Liver (tissue), 8 donors: ENCODE measurements at regions not wholly inside any gene's neighbourhood (a gene's known extent, or its start where the extent isn't known, plus 50 kb on each side); places are given as distances from the start of the nearest gene placed in this dataset.

Experiments
- DNase-seq: peaks from one replicate; pipeline ENCODE4 v3.0.0-alpha.2; 2017; ENCODE audit warnings: low spot score
- H3K27ac ChIP-seq, 2 donors: one replicate each; pipeline ENCODE4 v1.7.0; 2013; ENCODE audit warnings: inconsistent platforms in 2 of 2, low read length in 2 of 2, control low read depth in 1 of 2, low read depth in 1 of 2, mild to moderate bottlenecking in 1 of 2
- H3K27me3 ChIP-seq, 4 donors: one replicate each; pipeline versions ENCODE4 v1.6.1 to v1.7.0; 2013; ENCODE audit warnings: low read length in 3 of 4, inconsistent platforms in 1 of 4, mild to moderate bottlenecking in 1 of 4, moderate library complexity in 1 of 4; ENCODE audit not compliant: control insufficient read depth in 4 of 4, insufficient read depth in 4 of 4
- H3K36me3 ChIP-seq, 4 donors: one replicate each; pipeline versions ENCODE4 v1.6.1 to v1.7.0; 2013; ENCODE audit warnings: low read length in 3 of 4, mild to moderate bottlenecking in 3 of 4, low read depth in 1 of 4, moderate library complexity in 1 of 4; ENCODE audit not compliant: control insufficient read depth in 4 of 4, insufficient read depth in 3 of 4
- H3K4me1 ChIP-seq, 4 donors: one replicate each; pipeline versions ENCODE4 v1.6.1 to v1.7.0; 2013; ENCODE audit warnings: low read length in 3 of 4, mild to moderate bottlenecking in 3 of 4, moderate library complexity in 1 of 4; ENCODE audit not compliant: control insufficient read depth in 4 of 4, insufficient read depth in 4 of 4
- H3K4me3 ChIP-seq, 3 donors: one replicate each; pipeline versions ENCODE4 v1.6.1 to v1.7.0; 2013; ENCODE audit warnings: low read length in 3 of 3, control low read depth in 1 of 3, low read depth in 1 of 3, mild to moderate bottlenecking in 1 of 3
- H3K9ac ChIP-seq, 2 donors: one replicate each; pipeline ENCODE4 v1.7.0; 2013; ENCODE audit warnings: low read length in 2 of 2, mild to moderate bottlenecking in 2 of 2, moderate library complexity in 2 of 2, control low read depth in 1 of 2, low read depth in 1 of 2
- H3K9me3 ChIP-seq, 4 donors: one replicate each; pipeline versions ENCODE4 v1.6.1 to v1.7.0; 2013; ENCODE audit warnings: low read length in 3 of 4; ENCODE audit not compliant: control insufficient read depth in 4 of 4
- EGR1 ChIP-seq, 2 donors: IDR thresholded peaks; 2 replicates each; pipeline ENCODE4 v1.6.1; 2016 to 2018; ENCODE audit warnings: antibody characterized with exemption in 2 of 2, low read depth in 2 of 2
- FOXA1 ChIP-seq: IDR thresholded peaks from 2 replicates; pipeline ENCODE4 v1.6.1; 2016; ENCODE audit warnings: antibody characterized with exemption
- FOXA2 ChIP-seq: IDR thresholded peaks from 2 replicates; pipeline ENCODE4 v1.6.1; 2016; ENCODE audit warnings: antibody characterized with exemption
- HNF4G ChIP-seq: IDR thresholded peaks from 2 replicates; pipeline ENCODE4 v1.6.1; 2016; ENCODE audit warnings: antibody characterized with exemption
- NR2F2 ChIP-seq: IDR thresholded peaks from 2 replicates; pipeline ENCODE4 v1.6.1; 2016; ENCODE audit warnings: antibody characterized with exemption
- RAD21 ChIP-seq, 2 donors: IDR thresholded peaks; 2 replicates each; pipeline ENCODE4 v1.6.1; 2016; ENCODE audit warnings: antibody characterized with exemption in 2 of 2, mild to moderate bottlenecking in 2 of 2
- REST ChIP-seq: IDR thresholded peaks from 2 replicates; pipeline ENCODE4 v1.6.1; 2016; ENCODE audit warnings: antibody characterized with exemption, mild to moderate bottlenecking
- RXRA ChIP-seq, 2 donors: IDR thresholded peaks; 2 replicates each; pipeline ENCODE4 v1.6.1; 2017 to 2018; ENCODE audit warnings: antibody characterized with exemption in 2 of 2, mild to moderate bottlenecking in 1 of 2
- SP1 ChIP-seq: IDR thresholded peaks from 2 replicates; pipeline ENCODE4 v1.6.1; 2018; ENCODE audit warnings: antibody characterized with exemption, mild to moderate bottlenecking
- YY1 ChIP-seq: IDR thresholded peaks from 2 replicates; pipeline ENCODE4 v1.6.1; 2016; ENCODE audit warnings: antibody characterized with exemption, mild to moderate bottlenecking
- WGBS: extraction: QIAGEN DNeasy Blood & Tissue Kit; methylation state at CpG from one replicate; pipeline ENCODE4 v1.1.7; 2013; 5-methylcytosine and 5-hydroxymethylcytosine counted together
- TF ChIP-seq, protein P1 (sequence below): IDR thresholded peaks from 2 replicates; pipeline ENCODE4 v1.6.1; 2016; ENCODE audit warnings: antibody characterized with exemption
- TF ChIP-seq, protein P2 (sequence below): fragments of 150-350 bp; IDR thresholded peaks from 2 replicates; pipeline ENCODE4 v1.5.1; 2017; ENCODE audit warnings: improper control_type of control experiment, low read depth, low read length; ENCODE audit not compliant: missing input control
- donor health status: healthy.
- donor health status: healthy.
- donor health status: healthy.
- donor health status: healthy.
- donor health status: healthy.

DNA sequence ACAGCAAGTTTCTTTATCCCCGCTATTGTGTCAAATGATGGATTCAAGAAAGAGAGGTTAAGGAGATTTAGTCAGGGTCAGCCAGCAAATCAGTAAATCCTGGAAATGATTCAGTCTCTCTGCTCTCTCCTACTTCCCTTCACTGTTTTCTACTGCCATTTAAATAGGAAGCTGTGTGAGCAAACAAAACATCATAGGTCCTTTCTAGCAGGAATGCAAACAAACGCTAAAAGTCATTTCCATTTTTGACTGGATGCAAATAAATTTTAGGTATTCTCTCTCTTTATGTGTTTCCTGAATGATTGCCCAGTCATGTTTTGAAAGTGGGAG is 299.4 kb upstream of the RORA start:
- no peaks in the 10 kb centered on the region for H3K4me1 ChIP-seq
- TF ChIP-seq, protein P1, sequence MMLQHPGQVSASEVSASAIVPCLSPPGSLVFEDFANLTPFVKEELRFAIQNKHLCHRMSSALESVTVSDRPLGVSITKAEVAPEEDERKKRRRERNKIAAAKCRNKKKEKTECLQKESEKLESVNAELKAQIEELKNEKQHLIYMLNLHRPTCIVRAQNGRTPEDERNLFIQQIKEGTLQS = no peak
- TF ChIP-seq REST (no peak), NR2F2 (no peak), SP1 (no peak), YY1 (no peak)
- no peak overlapping the region for H3K4me3 ChIP-seq
- DNase-seq = no peak
- H3K27ac ChIP-seq = no peak overlapping the region
- H3K9me3 ChIP-seq = no peaks in the 10 kb centered on the region
- 49% methylated on average over 2 of the region's 2 CpGs for WGBS
- no peak overlapping the region for H3K9ac ChIP-seq
- H3K27me3 ChIP-seq = no peaks in the 10 kb centered on the region
- H3K36me3 ChIP-seq = no peaks in the 10 kb centered on the region

DNA sequence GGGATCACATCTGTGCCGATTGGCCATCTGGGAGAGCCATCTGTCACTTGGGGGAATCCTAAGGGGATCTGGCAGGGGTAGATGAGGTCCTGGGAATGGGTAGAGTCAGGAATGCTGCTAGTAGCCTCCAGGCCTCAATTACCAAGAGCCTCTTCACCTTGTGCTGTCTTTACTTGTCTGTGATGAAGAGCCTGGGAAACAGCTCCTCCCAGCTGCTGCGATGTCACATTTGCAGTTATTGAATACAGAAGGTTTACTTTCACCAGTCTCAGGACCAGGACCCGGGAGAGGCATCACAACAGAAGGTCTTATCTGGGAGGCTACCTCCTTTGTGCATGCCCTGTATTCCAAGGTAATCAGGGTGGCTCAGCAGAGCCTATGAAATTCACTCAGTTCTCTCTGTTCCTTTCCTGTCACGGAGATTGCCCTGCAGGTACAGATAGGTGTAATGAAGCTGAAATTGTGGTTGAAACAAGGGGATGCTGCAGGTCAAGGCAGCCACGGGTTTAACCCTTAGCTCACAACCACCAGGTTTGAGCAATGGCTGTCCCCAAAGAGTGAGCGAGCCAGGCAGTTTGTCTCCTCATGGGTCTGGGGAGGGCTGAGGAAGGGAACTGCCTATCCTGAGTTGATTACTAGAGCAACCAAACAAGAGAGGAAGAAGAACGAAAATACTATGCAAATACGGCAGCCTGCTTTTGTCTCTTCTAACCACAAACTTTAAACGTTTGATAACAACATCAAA is 298.9 kb upstream of the RORA start:
- DNase-seq = no peak
- no peaks in the 10 kb centered on the region for H3K27me3 ChIP-seq
- H3K9me3 ChIP-seq = no peaks in the 10 kb centered on the region
- no peaks in the 10 kb centered on the region for H3K4me1 ChIP-seq
- no peak overlapping the region for H3K4me3 ChIP-seq
- no peak overlapping the region for H3K27ac ChIP-seq
- WGBS = 73% methylated on average over 9 of the region's 9 CpGs
- H3K36me3 ChIP-seq = no peaks in the 10 kb centered on the region
- no peak overlapping the region for H3K9ac ChIP-seq
- TF ChIP-seq HNF4G (no peak), FOXA2 (no peak), EGR1 (IDR thresholded peaks at IDR 0.05; ENCODE audit: low read depth in 2 of 2) (no peak), FOXA1 (no peak), RXRA (IDR thresholded peaks at IDR 0.05) (no peak), RAD21 (IDR thresholded peaks at IDR 0.05) (peak in 1 of 2 donors; percentile 18), REST (no peak)
- TF ChIP-seq, protein P2, sequence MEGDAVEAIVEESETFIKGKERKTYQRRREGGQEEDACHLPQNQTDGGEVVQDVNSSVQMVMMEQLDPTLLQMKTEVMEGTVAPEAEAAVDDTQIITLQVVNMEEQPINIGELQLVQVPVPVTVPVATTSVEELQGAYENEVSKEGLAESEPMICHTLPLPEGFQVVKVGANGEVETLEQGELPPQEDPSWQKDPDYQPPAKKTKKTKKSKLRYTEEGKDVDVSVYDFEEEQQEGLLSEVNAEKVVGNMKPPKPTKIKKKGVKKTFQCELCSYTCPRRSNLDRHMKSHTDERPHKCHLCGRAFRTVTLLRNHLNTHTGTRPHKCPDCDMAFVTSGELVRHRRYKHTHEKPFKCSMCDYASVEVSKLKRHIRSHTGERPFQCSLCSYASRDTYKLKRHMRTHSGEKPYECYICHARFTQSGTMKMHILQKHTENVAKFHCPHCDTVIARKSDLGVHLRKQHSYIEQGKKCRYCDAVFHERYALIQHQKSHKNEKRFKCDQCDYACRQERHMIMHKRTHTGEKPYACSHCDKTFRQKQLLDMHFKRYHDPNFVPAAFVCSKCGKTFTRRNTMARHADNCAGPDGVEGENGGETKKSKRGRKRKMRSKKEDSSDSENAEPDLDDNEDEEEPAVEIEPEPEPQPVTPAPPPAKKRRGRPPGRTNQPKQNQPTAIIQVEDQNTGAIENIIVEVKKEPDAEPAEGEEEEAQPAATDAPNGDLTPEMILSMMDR = no peak
